HepG2 (cell line): ENCODE measurements at regions not wholly inside any gene's neighbourhood (a gene's known extent, or its start where the extent isn't known, plus 50 kb on each side); places are given as distances from the start of the nearest gene placed in this dataset.

Experiments used
- ATAC-seq: fragments of 200-7000 bp; cut with Tn5 transposase; 3 replicates; pipeline ENCODE4 v1.9.1; 2020; ENCODE audit warnings: mild to moderate bottlenecking, moderate library complexity
- BruUV-seq: library from RNA; stranded (reverse); fragments of 400-500 nt; replicated peaks from 2 replicates; lab custom pipeline; 2021; lab: Mats Ljungman, UMichigan
- CTCF ChIA-PET: fragments of 300-600 bp; formaldehyde crosslinking; extraction: SDS; loops from one replicate; lab custom pipeline; 2021; ENCODE audit warnings: low total read pairs, inconsistent platforms, low intra/inter-chr PET ratio; lab: Yijun Ruan, JAX
- POLR2A ChIA-PET: fragments of 350-600 bp; sonication (Branson Sonifier 250); formaldehyde crosslinking; loops from one replicate; lab custom pipeline; 2020; ENCODE audit warnings: antibody characterized with exemption, inconsistent platforms; lab: Yijun Ruan, JAX
- DNase-seq: peaks from one replicate; pipeline ENCODE4 v3.0.0-alpha.2; 2015; ENCODE audit warnings: low spot score
- FAIRE-seq: peaks from 3 replicates; lab custom pipeline; 2011; peaks lifted over from hg19 to GRCh38; lab: Jason Lieb, UNC
- H2AFZ ChIP-seq: one replicate; pipeline ENCODE4 v1.6.1; 2011; ENCODE audit warnings: low read length, inconsistent platforms
- H3K27ac ChIP-seq: fragments of 300-600 bp; 3 replicates; pipeline ENCODE4 v1.8.0; 2011; ENCODE audit warnings: mixed run types, mild to moderate bottlenecking, mixed read lengths, low read length, inconsistent platforms; ENCODE audit not compliant: insufficient read depth; ENCODE audit errors: extremely low read length
- H3K27me3 ChIP-seq, 2 experiments: fragments of 200-600 bp in 1 of 2; 2 replicates in 1 of 2; 3 replicates in 1 of 2; pipeline versions ENCODE4 v1.6.0 to v1.8.0; 2011; ENCODE audit warnings: low read length in 2 of 2, mild to moderate bottlenecking in 2 of 2, moderate library complexity in 2 of 2, inconsistent platforms in 1 of 2; ENCODE audit not compliant: insufficient read depth in 2 of 2, control insufficient read depth in 1 of 2
- H3K36me3 ChIP-seq, 2 experiments: fragments of 200-600 bp in 1 of 2; replicated peaks in 1 of 2; 2 replicates in 1 of 2; 3 replicates in 1 of 2; pipeline versions ENCODE4 v1.5.1 to v1.8.0; 2011; ENCODE audit warnings: low read length in 2 of 2, inconsistent platforms in 1 of 2; ENCODE audit not compliant: insufficient read depth in 2 of 2, control insufficient read depth in 1 of 2
- H3K4me1 ChIP-seq: 2 replicates; pipeline ENCODE4 v1.5.1; 2012; ENCODE audit warnings: low read length, inconsistent platforms; ENCODE audit not compliant: insufficient read depth
- H3K4me2 ChIP-seq: 2 replicates; pipeline ENCODE4 v1.6.0; 2011; ENCODE audit warnings: low read depth, low read length, inconsistent platforms
- H3K4me3 ChIP-seq, 3 experiments: fragments of 200-600 bp in 1 of 3; sonication (generic), shearing (Covaris generic) in 1 of 3; replicated peaks in 1 of 3; 2 replicates each; pipeline ENCODE4 v1.5.1; 2011 to 2016; ENCODE audit warnings: low read length in 3 of 3, inconsistent platforms in 2 of 3, low read depth in 2 of 3, mild to moderate bottlenecking in 2 of 3, control low read depth in 1 of 3, mixed read lengths in 1 of 3; ENCODE audit not compliant: insufficient read depth in 1 of 3
- H3K79me2 ChIP-seq: one replicate; pipeline ENCODE4 v1.6.1; 2011; ENCODE audit warnings: low read length, inconsistent platforms; ENCODE audit not compliant: insufficient read depth
- H3K9ac ChIP-seq: 2 replicates; pipeline ENCODE4 v1.6.0; 2011; ENCODE audit warnings: mild to moderate bottlenecking, low read depth, low read length, inconsistent platforms; ENCODE audit not compliant: insufficient read depth
- H3K9me3 ChIP-seq: 2 replicates; pipeline ENCODE4 v1.5.1; 2012; ENCODE audit warnings: mild to moderate bottlenecking, low read length
- H4K20me1 ChIP-seq: 2 replicates; pipeline ENCODE4 v1.6.0; 2011; ENCODE audit warnings: inconsistent platforms, mild to moderate bottlenecking, low read length, moderate library complexity; ENCODE audit not compliant: insufficient read depth
- ATF4 ChIP-seq, 2 experiments: fragments of 450-650 bp in 1 of 2; sonication (generic) in 1 of 2; formaldehyde crosslinking; IDR thresholded peaks; 2 replicates each; pipeline versions ENCODE4 v1.5.0 to v1.8.0; 2020 to 2022; ENCODE audit warnings: mild to moderate bottlenecking in 1 of 2, missing genetic modification reagents in 1 of 2
- ATF5 ChIP-seq: sonication (generic); formaldehyde crosslinking; IDR thresholded peaks from 2 replicates; pipeline ENCODE4 v1.4.0; 2020; ENCODE audit warnings: mild to moderate bottlenecking, low read depth, missing genetic modification reagents
- GTF2F1 ChIP-seq: fragments of 150-350 bp; IDR thresholded peaks from 2 replicates; pipeline ENCODE4 v1.6.1; 2014; ENCODE audit warnings: low read length
- MED8 ChIP-seq: sonication (generic); formaldehyde crosslinking; IDR thresholded peaks from 2 replicates; pipeline ENCODE4 v1.8.1; 2023; ENCODE audit warnings: mild to moderate bottlenecking, missing genetic modification reagents; ENCODE audit not compliant: insufficient replicate concordance
- RFX3 ChIP-seq: IDR thresholded peaks from 2 replicates; pipeline ENCODE4 v1.6.1; 2016; ENCODE audit warnings: missing biosample characterization, missing genetic modification reagents
- RNF2 ChIP-seq: fragments of 450-650 bp; conservative IDR thresholded peaks from 2 replicates; pipeline ENCODE4 v1.6.1; 2016; ENCODE audit warnings: low read depth
- SMAD3 ChIP-seq: sonication (generic); formaldehyde crosslinking; IDR thresholded peaks from 2 replicates; pipeline ENCODE4 v1.4.0; 2020; ENCODE audit warnings: missing genetic modification reagents
- SP2 ChIP-seq: sonication (generic); formaldehyde crosslinking; IDR thresholded peaks from 2 replicates; pipeline ENCODE4 v1.5.1; 2020; ENCODE audit warnings: mild to moderate bottlenecking, missing genetic modification reagents
- SRSF4 ChIP-seq: fragments of 200-400 bp; formaldehyde crosslinking; IDR thresholded peaks from one replicate; pipeline ENCODE4 v1.6.1; 2018; ENCODE audit warnings: mild to moderate bottlenecking, low read depth, low read length, moderate library complexity; ENCODE audit not compliant: poor library complexity, severe bottlenecking
- TCF7 ChIP-seq: sonication (generic); IDR thresholded peaks from 2 replicates; pipeline ENCODE4 v1.6.1; 2016; ENCODE audit warnings: antibody characterized with exemption, low read depth
- THRA ChIP-seq: sonication (generic); formaldehyde crosslinking; IDR thresholded peaks from 2 replicates; pipeline ENCODE4 v1.4.0; 2020; ENCODE audit warnings: missing genetic modification reagents, borderline replicate concordance
- ZBTB20 ChIP-seq: sonication (generic); formaldehyde crosslinking; IDR thresholded peaks from 2 replicates; pipeline ENCODE4 v1.8.1; 2023; ENCODE audit warnings: missing genetic modification reagents, low read depth, mild to moderate bottlenecking, borderline replicate concordance
- ZNF160 ChIP-seq: sonication (generic); formaldehyde crosslinking; IDR thresholded peaks from 2 replicates; pipeline ENCODE4 v1.8.0; 2022; ENCODE audit warnings: mild to moderate bottlenecking, inconsistent platforms, missing genetic modification reagents
- ZNF34 ChIP-seq: sonication (generic); formaldehyde crosslinking; IDR thresholded peaks from 2 replicates; pipeline ENCODE4 v1.4.0; 2020; ENCODE audit warnings: mild to moderate bottlenecking, missing genetic modification reagents, borderline replicate concordance
- ZNF652 ChIP-seq: IDR thresholded peaks from 2 replicates; pipeline ENCODE4 v1.6.1; 2016; ENCODE audit warnings: low read depth, borderline replicate concordance
- WGBS: methylation state at CpG from one replicate; pipeline ENCODE4 v1.1.6; 2017; ENCODE audit warnings: low lambda C conversion rate; 5-methylcytosine and 5-hydroxymethylcytosine counted together
- in situ Hi-C: cut with HindIII; loops from 2 replicates; pipeline ENCODE4 v1.10.0; 2017; ENCODE audit warnings: low pct_unique_long_range_greater_than_20kb; ENCODE audit not compliant: extremely low pct_ligation_motif_present
- intact Hi-C: fragments of 100-400 bp; cut with micrococcal nuclease; formaldehyde crosslinking; loops from one replicate; pipeline ENCODE4 v1.10.0; 2022; ENCODE audit not compliant: unreplicated experiment
- TF ChIP-seq, protein P1 (sequence below): sonication (generic); formaldehyde crosslinking; IDR thresholded peaks from 2 replicates; pipeline ENCODE4 v1.8.1; 2022; ENCODE audit warnings: low read depth, mild to moderate bottlenecking, missing genetic modification reagents
- TF ChIP-seq, protein P2 (sequence below): sonication (generic); formaldehyde crosslinking; IDR thresholded peaks from 2 replicates; pipeline ENCODE4 v1.4.0; 2020; ENCODE audit warnings: mild to moderate bottlenecking, missing genetic modification reagents

DNA sequence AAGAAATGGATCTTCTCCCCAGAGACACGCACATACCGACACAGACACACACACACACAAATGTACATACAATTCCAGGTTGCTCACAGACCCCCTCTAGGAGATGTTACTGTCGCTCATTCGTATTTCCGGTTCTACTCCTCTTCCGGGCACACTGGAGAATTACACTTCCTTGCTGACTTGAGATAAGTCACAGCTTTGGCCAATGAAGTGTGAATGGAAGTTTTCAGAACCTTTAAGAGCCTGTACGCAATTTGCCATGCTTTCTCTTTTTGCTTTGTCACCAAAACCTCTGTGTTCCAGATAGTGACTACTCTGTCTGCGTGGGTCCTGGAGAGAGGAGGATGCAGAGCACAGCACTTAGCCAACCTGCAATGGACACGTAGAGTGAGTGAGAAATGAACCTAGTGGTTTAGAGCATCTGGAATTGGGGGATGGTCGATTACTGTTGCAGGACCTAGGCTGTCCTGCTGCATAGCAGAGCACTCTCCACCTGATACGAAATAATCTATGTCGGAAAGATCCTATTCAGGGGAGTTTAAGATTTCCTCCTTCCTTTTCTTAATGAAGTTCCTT lies 239.5 kb upstream of the TET2 start:
- in situ Hi-C loops: loop anchor here (25.0 kb wide), 1 partner anchor 555 kb away; the partner anchor contains the start of gene PPA2
- DNase-seq (no peak), ATAC-seq (no peak), FAIRE-seq (no peak)
- Histone ChIP-seq H3K4me3 (no peak overlapping the region), H3K4me1 (no peaks in the 10 kb centered on the region), H3K9ac (no peak overlapping the region), H3K79me2 (no peaks in the 10 kb centered on the region), H3K9me3 (no peaks in the 10 kb centered on the region), H2AFZ (no peak overlapping the region), H3K27me3 (no peaks in the 10 kb centered on the region), H3K27ac (no peak overlapping the region), H4K20me1 (no peaks in the 10 kb centered on the region), H3K4me2 (no peak overlapping the region), H3K36me3 (no peaks in the 10 kb centered on the region)
- TF ChIP-seq SMAD3 (CRISPR knock-in tag) (no peak), TCF7 (no peak), GTF2F1 (no peak), ZNF652 (no peak), SP2 (CRISPR knock-in tag) (no peak), SRSF4 (no peak), ZBTB20 (CRISPR knock-in tag) (no peak), ZNF160 (CRISPR knock-in tag) (no peak), ATF4 (CRISPR knock-in tag; IDR thresholded peaks at IDR 0.05) (no peak), THRA (no peak), RNF2 (no peak), ATF5 (no peak), MED8 (no peak), ZNF34 (no peak), RFX3 (CRISPR knock-in tag) (no peak)
- TF ChIP-seq, protein P1, sequence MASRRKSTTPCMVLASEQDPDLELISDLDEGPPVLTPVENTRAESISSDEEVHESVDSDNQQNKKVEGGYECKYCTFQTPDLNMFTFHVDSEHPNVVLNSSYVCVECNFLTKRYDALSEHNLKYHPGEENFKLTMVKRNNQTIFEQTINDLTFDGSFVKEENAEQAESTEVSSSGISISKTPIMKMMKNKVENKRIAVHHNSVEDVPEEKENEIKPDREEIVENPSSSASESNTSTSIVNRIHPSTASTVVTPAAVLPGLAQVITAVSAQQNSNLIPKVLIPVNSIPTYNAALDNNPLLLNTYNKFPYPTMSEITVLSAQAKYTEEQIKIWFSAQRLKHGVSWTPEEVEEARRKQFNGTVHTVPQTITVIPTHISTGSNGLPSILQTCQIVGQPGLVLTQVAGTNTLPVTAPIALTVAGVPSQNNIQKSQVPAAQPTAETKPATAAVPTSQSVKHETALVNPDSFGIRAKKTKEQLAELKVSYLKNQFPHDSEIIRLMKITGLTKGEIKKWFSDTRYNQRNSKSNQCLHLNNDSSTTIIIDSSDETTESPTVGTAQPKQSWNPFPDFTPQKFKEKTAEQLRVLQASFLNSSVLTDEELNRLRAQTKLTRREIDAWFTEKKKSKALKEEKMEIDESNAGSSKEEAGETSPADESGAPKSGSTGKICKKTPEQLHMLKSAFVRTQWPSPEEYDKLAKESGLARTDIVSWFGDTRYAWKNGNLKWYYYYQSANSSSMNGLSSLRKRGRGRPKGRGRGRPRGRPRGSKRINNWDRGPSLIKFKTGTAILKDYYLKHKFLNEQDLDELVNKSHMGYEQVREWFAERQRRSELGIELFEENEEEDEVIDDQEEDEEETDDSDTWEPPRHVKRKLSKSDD (CRISPR knock-in tag): no peak
- TF ChIP-seq, protein P2, sequence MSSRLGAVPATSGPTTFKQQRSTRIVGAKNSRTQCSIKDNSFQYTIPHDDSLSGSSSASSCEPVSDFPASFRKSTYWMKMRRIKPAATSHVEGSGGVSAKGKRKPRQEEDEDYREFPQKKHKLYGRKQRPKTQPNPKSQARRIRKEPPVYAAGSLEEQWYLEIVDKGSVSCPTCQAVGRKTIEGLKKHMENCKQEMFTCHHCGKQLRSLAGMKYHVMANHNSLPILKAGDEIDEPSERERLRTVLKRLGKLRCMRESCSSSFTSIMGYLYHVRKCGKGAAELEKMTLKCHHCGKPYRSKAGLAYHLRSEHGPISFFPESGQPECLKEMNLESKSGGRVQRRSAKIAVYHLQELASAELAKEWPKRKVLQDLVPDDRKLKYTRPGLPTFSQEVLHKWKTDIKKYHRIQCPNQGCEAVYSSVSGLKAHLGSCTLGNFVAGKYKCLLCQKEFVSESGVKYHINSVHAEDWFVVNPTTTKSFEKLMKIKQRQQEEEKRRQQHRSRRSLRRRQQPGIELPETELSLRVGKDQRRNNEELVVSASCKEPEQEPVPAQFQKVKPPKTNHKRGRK (CRISPR knock-in tag): no peak
- WGBS: 43% methylated on average over 12 of the region's 12 CpGs
- BruUV-seq: no TSS peak
- CTCF ChIA-PET: no interaction called here
- intact Hi-C loops: no loop called here
- POLR2A ChIA-PET: no interaction called here
